CD14-positive monocyte (primary cell): ENCODE measurements at regions not wholly inside any gene's neighbourhood (a gene's known extent, or its start where the extent isn't known, plus 50 kb on each side); places are given as distances from the start of the nearest gene placed in this dataset.

ENCODE experiments used
- DNase-seq, 3 donors: peaks; one replicate each; pipeline ENCODE4 v3.0.0-alpha.2; 2011 to 2022
- H2AFZ ChIP-seq: 2 replicates; pipeline ENCODE4 v1.6.0; 2012; ENCODE audit warnings: mild to moderate bottlenecking, low read depth, low read length, inconsistent platforms; ENCODE audit not compliant: insufficient read depth, poor library complexity, severe bottlenecking
- H3K27ac ChIP-seq, 2 donors: 1 replicate in 1 of 2; 2 replicates in 1 of 2; pipeline ENCODE4 v1.5.1; 2012 to 2013; ENCODE audit warnings: low read length in 2 of 2, control low read depth in 1 of 2, inconsistent platforms in 1 of 2, low read depth in 1 of 2, mild to moderate bottlenecking in 1 of 2
- H3K27me3 ChIP-seq, 2 donors: one replicate each; pipeline versions ENCODE4 v1.6.0 to v1.6.1; 2011 to 2013; ENCODE audit warnings: low read length in 2 of 2; ENCODE audit not compliant: control insufficient read depth in 2 of 2, insufficient read depth in 2 of 2
- H3K36me3 ChIP-seq, 2 donors: replicated peaks in 1 of 2; 1 replicate in 1 of 2; 2 replicates in 1 of 2; pipeline versions ENCODE4 v1.5.1 to v1.6.1; 2012 to 2013; ENCODE audit warnings: low read length in 2 of 2, control low read depth in 1 of 2, inconsistent platforms in 1 of 2, mild to moderate bottlenecking in 1 of 2; ENCODE audit not compliant: insufficient read depth in 2 of 2, control insufficient read depth in 1 of 2
- H3K4me1 ChIP-seq, 2 donors: 1 replicate in 1 of 2; 2 replicates in 1 of 2; pipeline versions ENCODE4 v1.5.1 to v1.6.1; 2012 to 2013; ENCODE audit warnings: low read length in 2 of 2, control low read depth in 1 of 2, inconsistent platforms in 1 of 2, mild to moderate bottlenecking in 1 of 2, moderate library complexity in 1 of 2; ENCODE audit not compliant: insufficient read depth in 2 of 2, control insufficient read depth in 1 of 2
- H3K4me2 ChIP-seq: replicated peaks from 2 replicates; pipeline ENCODE3; 2012; ENCODE audit warnings: low read length, moderate library complexity, mild to moderate bottlenecking; ENCODE audit not compliant: poor library complexity, severe bottlenecking; ENCODE audit errors: extremely low read depth
- H3K4me3 ChIP-seq, 3 experiments: fragments of 200-600 bp in 1 of 3; sonication (generic) in 1 of 3; replicated peaks in 1 of 3; 1 replicate in 2 of 3; 2 replicates in 1 of 3; pipeline ENCODE4 v1.5.1; 2011 to 2013; ENCODE audit warnings: low read length in 3 of 3, mild to moderate bottlenecking in 3 of 3, control low read depth in 2 of 3, low read depth in 2 of 3, inconsistent platforms in 1 of 3, moderate library complexity in 1 of 3
- H3K79me2 ChIP-seq: 2 replicates; pipeline ENCODE4 v1.6.0; 2012; ENCODE audit warnings: mild to moderate bottlenecking, control low read depth, inconsistent platforms, low read length, moderate library complexity; ENCODE audit not compliant: insufficient read depth
- H3K9ac ChIP-seq: 2 replicates; pipeline ENCODE4 v1.6.0; 2017; ENCODE audit warnings: low read length, mild to moderate bottlenecking; ENCODE audit not compliant: insufficient read depth, poor library complexity, severe bottlenecking
- H3K9me3 ChIP-seq, 2 donors: replicated peaks in 1 of 2; 1 replicate in 1 of 2; 2 replicates in 1 of 2; pipeline versions ENCODE4 v1.5.1 to v1.6.1; 2012 to 2013; ENCODE audit warnings: low read length in 2 of 2, control low read depth in 1 of 2; ENCODE audit not compliant: control insufficient read depth in 1 of 2, insufficient read depth in 1 of 2
- H4K20me1 ChIP-seq: 2 replicates; pipeline ENCODE4 v1.6.0; 2012; ENCODE audit warnings: mild to moderate bottlenecking, low read length, control low read depth, moderate library complexity; ENCODE audit not compliant: insufficient read depth
- H3K27ac Mint-ChIP-seq, 7 donors: one replicate each; pipeline ENCODE4 v1.8.0; 2020; ENCODE audit warnings: mild to moderate bottlenecking in 7 of 7, mixed read lengths in 7 of 7, moderate library complexity in 6 of 7, inconsistent platforms in 2 of 7
- H3K27me3 Mint-ChIP-seq, 3 donors: one replicate each; pipeline ENCODE4 v1.8.0; 2021 to 2022; ENCODE audit warnings: low read depth in 3 of 3, mild to moderate bottlenecking in 3 of 3, mixed read lengths in 3 of 3, moderate library complexity in 3 of 3, inconsistent platforms in 1 of 3
- H3K36me3 Mint-ChIP-seq, 2 donors: one replicate each; pipeline ENCODE4 v1.8.0; 2020; ENCODE audit warnings: mixed read lengths in 2 of 2, inconsistent platforms in 1 of 2, mild to moderate bottlenecking in 1 of 2
- H3K4me1 Mint-ChIP-seq: one replicate; pipeline ENCODE4 v1.8.0; 2020; ENCODE audit warnings: mild to moderate bottlenecking, mixed read lengths
- H3K4me3 Mint-ChIP-seq, 2 donors: one replicate each; pipeline ENCODE4 v1.8.0; 2020; ENCODE audit warnings: mild to moderate bottlenecking in 2 of 2, mixed read lengths in 2 of 2, moderate library complexity in 1 of 2
- H3K9me3 Mint-ChIP-seq, 7 donors: one replicate each; pipeline ENCODE4 v1.8.0; 2020 to 2022; ENCODE audit warnings: mixed read lengths in 7 of 7, mild to moderate bottlenecking in 6 of 7, moderate library complexity in 6 of 7, inconsistent platforms in 2 of 7
- CTCF ChIP-seq: fragments of 200-600 bp; IDR thresholded peaks from one replicate; pipeline ENCODE4 v1.8.0; 2022; ENCODE audit warnings: antibody characterized with exemption, mild to moderate bottlenecking
- WGBS: methylation state at CpG from one replicate; pipeline ENCODE4 v1.1.5; 2013; ENCODE audit warnings: missing lambda C conversion rate; ENCODE audit not compliant: insufficient coverage; 5-methylcytosine and 5-hydroxymethylcytosine counted together
- intact Hi-C, 2 donors: fragments of 100-400 bp; cut with micrococcal nuclease; formaldehyde crosslinking; loops; one replicate each; pipeline versions ENCODE4 v1.15.0 to v1.15.1; 2023

GRCh38 chr17:79331492-79331891, 256.9 kb downstream of the ENGASE start:
- H3K4me2 ChIP-seq = no peak overlapping the region
- WGBS = 77% methylated on average over 11 of the region's 11 CpGs
- no peaks in the 10 kb centered on the region for H3K79me2 ChIP-seq
- no peak overlapping the region for H3K27ac ChIP-seq
- H3K27me3 Mint-ChIP-seq = peaks cover 2 to 22% (median 15%) of the 10 kb centered on the region in 3 donors
- H3K9me3 ChIP-seq = no peaks in the 10 kb centered on the region
- no peak for TF ChIP-seq CTCF
- H3K27me3 ChIP-seq = no peaks in the 10 kb centered on the region
- H3K4me1 ChIP-seq = no peaks in the 10 kb centered on the region
- H3K9me3 Mint-ChIP-seq = no peaks in the 10 kb centered on the region
- intact Hi-C loops = no loop called here
- no peak overlapping the region for H3K4me3 ChIP-seq
- no peak overlapping the region for H3K9ac ChIP-seq
- no peak overlapping the region for H3K4me3 Mint-ChIP-seq
- no peaks in the 10 kb centered on the region for H3K36me3 ChIP-seq
- H4K20me1 ChIP-seq = no peaks in the 10 kb centered on the region
- H3K4me1 Mint-ChIP-seq = no peaks in the 10 kb centered on the region
- DNase-seq = no peak
- no peaks in the 10 kb centered on the region for H3K36me3 Mint-ChIP-seq
- no peak overlapping the region for H2AFZ ChIP-seq
- H3K27ac Mint-ChIP-seq = no peak overlapping the region

- H3K27ac Mint-ChIP-seq = no peak overlapping the region
- H3K9me3 Mint-ChIP-seq = no peaks in the 10 kb centered on the region
- Histone ChIP-seq H3K9ac (no peak overlapping the region), H3K79me2 (no peaks in the 10 kb centered on the region), H3K4me3 (no peak overlapping the region), H3K4me1 (no peaks in the 10 kb centered on the region), H4K20me1 (no peaks in the 10 kb centered on the region), H3K27me3 (no peaks in the 10 kb centered on the region), H3K27ac (no peak overlapping the region), H3K9me3 (no peaks in the 10 kb centered on the region), H3K36me3 (no peaks in the 10 kb centered on the region), H2AFZ (no peak overlapping the region), H3K4me2 (no peak overlapping the region)
- no peaks in the 10 kb centered on the region for H3K36me3 Mint-ChIP-seq
- intact Hi-C loops = no loop called here
- peaks cover 2 to 22% (median 15%) of the 10 kb centered on the region in 3 donors for H3K27me3 Mint-ChIP-seq
- H3K4me1 Mint-ChIP-seq = no peaks in the 10 kb centered on the region
- no peak for TF ChIP-seq CTCF
- no peak overlapping the region for H3K4me3 Mint-ChIP-seq
- 78% methylated on average over 9 of the region's 11 CpGs for WGBS
- no peak for DNase-seq
Observed at GRCh38 chr17:79330696-79331095, 256.1 kb downstream of the ENGASE start.
